RWPE1 (cell line): ENCODE measurements at regions not wholly inside any gene's neighbourhood (a gene's known extent, or its start where the extent isn't known, plus 50 kb on each side); places are given as distances from the start of the nearest gene placed in this dataset.
"Not testable (repeated sequence)": the region's sequence is repeated elsewhere in the genome, so short reads cannot be mapped to it uniquely, and the experiment has no call there.

Experiments
- CTCF ChIA-PET: fragments of 350-600 bp; sonication (Branson Sonifier 250); formaldehyde crosslinking; extraction: SDS; loops from one replicate; lab custom pipeline; 2021; lab: Yijun Ruan, JAX
- POLR2A ChIA-PET: fragments of 400-600 bp; formaldehyde crosslinking; extraction: SDS; loops from one replicate; lab custom pipeline; 2020; ENCODE audit warnings: antibody characterized with exemption; ENCODE audit not compliant: low non-redundant PET; lab: Yijun Ruan, JAX
- DNase-seq: peaks from one replicate; pipeline ENCODE4 v3.0.0; 2012; ENCODE audit warnings: low spot score
- H3K27ac ChIP-seq: fragments of 450-650 bp; 2 replicates; pipeline ENCODE4 v1.5.1; 2017
- CTCF ChIP-seq: fragments of 450-650 bp; conservative IDR thresholded peaks from 2 replicates; pipeline ENCODE4 v1.5.1; 2017; ENCODE audit warnings: low read depth, mild to moderate bottlenecking

GRCh38 chr3:191568206-191568605, 107.2 kb downstream of the PYDC2 start:
- DNase-seq: no peak
- no peak for TF ChIP-seq CTCF
- no peak overlapping the region for H3K27ac ChIP-seq
- POLR2A ChIA-PET: no interaction called here
- CTCF ChIA-PET: interaction anchor here (0.7 kb wide), 1 partner anchor 1184 kb away, joined by 3 read pairs; no protein-coding TSS in a partner anchor

- ChIA-PET POLR2A (no interaction called here), CTCF (no interaction called here)
- no peak for DNase-seq
- TF ChIP-seq CTCF: no peak
- no peak overlapping the region for H3K27ac ChIP-seq
Observed at GRCh38 chr3:191592105-191592504, 131.1 kb downstream of the PYDC2 start.

- no peak for DNase-seq
- ChIA-PET CTCF (no interaction called here), POLR2A (no interaction called here)
Observed at GRCh38 chr3:191593486-191593885, 132.5 kb downstream of the PYDC2 start.

GRCh38 chr3:191615511-191615910, 154.5 kb downstream of the PYDC2 start:
- CTCF ChIA-PET, POLR2A ChIA-PET, DNase-seq, H3K27ac ChIP-seq: not testable (repeated sequence)

More at GRCh38 chr3:191593486-191593885, 132.5 kb downstream of the PYDC2 start:
- no peak overlapping the region for H3K27ac ChIP-seq
- TF ChIP-seq CTCF: no peak

GRCh38 chr3:191624299-191624698, 163.3 kb downstream of the PYDC2 start:
- ChIA-PET POLR2A (no interaction called here), CTCF (no interaction called here)
- H3K27ac ChIP-seq: no peak overlapping the region
- no peak for TF ChIP-seq CTCF
- DNase-seq: no peak

GRCh38 chr3:191627064-191627463, 166.1 kb downstream of the PYDC2 start:
- CTCF ChIA-PET: no interaction called here
- DNase-seq: no peak
- POLR2A ChIA-PET: no interaction called here
- no peak for TF ChIP-seq CTCF
- no peak overlapping the region for H3K27ac ChIP-seq

- DNase-seq: no peak
- ChIA-PET POLR2A (no interaction called here), CTCF (no interaction called here)
- no peak for TF ChIP-seq CTCF
- no peak overlapping the region for H3K27ac ChIP-seq
Observed at GRCh38 chr3:191628571-191628970, 167.6 kb downstream of the PYDC2 start.
